HL-60 (cell line): ENCODE measurements at regions not wholly inside any gene's neighbourhood (a gene's known extent, or its start where the extent isn't known, plus 50 kb on each side); places are given as distances from the start of the nearest gene placed in this dataset.
A peak's percentile ranks its signal among the peaks of the same experiment; 100 is the strongest.
"Not testable (repeated sequence)": the region's sequence is repeated elsewhere in the genome, so short reads cannot be mapped to it uniquely, and the experiment has no call there.

Experiments
- DNase-seq, 2 experiments: peaks; one replicate each; pipeline ENCODE4 v3.0.0-alpha.2; 2010 to 2020; ENCODE audit warnings: low read depth in 1 of 2, low spot score in 1 of 2
- H3K27ac ChIP-seq: fragments of 250-450 bp; sonication (Bioruptor Pico); replicated peaks from 2 replicates; pipeline ENCODE4 v1.5.1; 2020; ENCODE audit warnings: mild to moderate bottlenecking, moderate library complexity
- H3K27me3 ChIP-seq: fragments of 250-450 bp; sonication (Bioruptor Pico); 2 replicates; pipeline ENCODE4 v1.5.1; 2021; ENCODE audit warnings: mild to moderate bottlenecking, moderate library complexity; ENCODE audit not compliant: insufficient read depth, poor library complexity, severe bottlenecking
- H3K4me3 ChIP-seq: replicated peaks from 2 replicates; pipeline ENCODE4 v1.5.1; 2011; ENCODE audit warnings: mild to moderate bottlenecking, control low read depth, low read length; ENCODE audit not compliant: insufficient read depth
- GABPA ChIP-seq: IDR thresholded peaks from 2 replicates; pipeline ENCODE4 v1.6.1; 2012; ENCODE audit warnings: low read depth
- POLR2AphosphoS5 ChIP-seq: IDR thresholded peaks from 2 replicates; pipeline ENCODE4 v1.6.1; 2012; ENCODE audit warnings: low read depth
- REST ChIP-seq: IDR thresholded peaks from 2 replicates; pipeline ENCODE4 v1.6.1; 2012; ENCODE audit warnings: low read depth; ENCODE audit not compliant: insufficient replicate concordance
- SPI1 ChIP-seq: IDR thresholded peaks from 2 replicates; pipeline ENCODE4 v1.6.1; 2012; ENCODE audit warnings: low read depth, mild to moderate bottlenecking, borderline replicate concordance
- TF ChIP-seq, protein P1 (sequence below): IDR thresholded peaks from one replicate; pipeline ENCODE4 v1.5.1; 2011; ENCODE audit warnings: low read length, control low read depth, inconsistent platforms; ENCODE audit not compliant: insufficient read depth

DNA sequence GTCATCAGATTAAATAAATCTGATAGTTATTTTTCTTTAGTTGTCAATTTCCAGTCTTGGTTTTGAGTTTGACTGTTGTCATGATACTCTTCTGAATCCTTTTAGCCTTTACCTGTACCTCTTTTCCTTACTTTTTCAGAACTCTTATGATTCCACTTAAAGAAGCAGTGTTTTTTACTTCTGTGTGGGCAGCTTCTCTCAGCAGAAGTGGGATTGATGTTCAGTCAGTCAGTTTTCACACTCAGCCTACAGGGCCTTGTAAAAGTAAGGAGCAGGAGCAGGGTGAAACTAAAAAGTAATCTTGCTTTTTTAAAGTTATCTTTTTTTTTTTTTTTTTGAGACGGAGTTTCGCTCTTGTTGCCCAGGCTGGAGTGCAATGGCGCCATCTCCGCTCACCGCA is 75.1 kb downstream of the HAUS1 start:
- Histone ChIP-seq H3K27ac (no peak overlapping the region), H3K27me3 (no peaks in the 10 kb centered on the region), H3K4me3 (no peak overlapping the region)
- TF ChIP-seq POLR2AphosphoS5: no peak
- TF ChIP-seq, protein P1, sequence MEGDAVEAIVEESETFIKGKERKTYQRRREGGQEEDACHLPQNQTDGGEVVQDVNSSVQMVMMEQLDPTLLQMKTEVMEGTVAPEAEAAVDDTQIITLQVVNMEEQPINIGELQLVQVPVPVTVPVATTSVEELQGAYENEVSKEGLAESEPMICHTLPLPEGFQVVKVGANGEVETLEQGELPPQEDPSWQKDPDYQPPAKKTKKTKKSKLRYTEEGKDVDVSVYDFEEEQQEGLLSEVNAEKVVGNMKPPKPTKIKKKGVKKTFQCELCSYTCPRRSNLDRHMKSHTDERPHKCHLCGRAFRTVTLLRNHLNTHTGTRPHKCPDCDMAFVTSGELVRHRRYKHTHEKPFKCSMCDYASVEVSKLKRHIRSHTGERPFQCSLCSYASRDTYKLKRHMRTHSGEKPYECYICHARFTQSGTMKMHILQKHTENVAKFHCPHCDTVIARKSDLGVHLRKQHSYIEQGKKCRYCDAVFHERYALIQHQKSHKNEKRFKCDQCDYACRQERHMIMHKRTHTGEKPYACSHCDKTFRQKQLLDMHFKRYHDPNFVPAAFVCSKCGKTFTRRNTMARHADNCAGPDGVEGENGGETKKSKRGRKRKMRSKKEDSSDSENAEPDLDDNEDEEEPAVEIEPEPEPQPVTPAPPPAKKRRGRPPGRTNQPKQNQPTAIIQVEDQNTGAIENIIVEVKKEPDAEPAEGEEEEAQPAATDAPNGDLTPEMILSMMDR: no peak
- DNase-seq: no peak

GRCh38 chr18:46182633-46183358 is 78.6 kb downstream of the HAUS1 start:
- DNase-seq: no peak
- no peak overlapping the region for H3K4me3 ChIP-seq
- no peaks in the 10 kb centered on the region for H3K27me3 ChIP-seq
- no peak overlapping the region for H3K27ac ChIP-seq
- TF ChIP-seq POLR2AphosphoS5: no peak
- TF ChIP-seq, protein P1: no peak
- no peak for TF ChIP-seq GABPA
- TF ChIP-seq REST: no peak
- TF ChIP-seq SPI1: no peak

- DNase-seq, H3K27me3 ChIP-seq, H3K4me3 ChIP-seq: not testable (repeated sequence)
- peak overlapping the region; percentile 33 for H3K27ac ChIP-seq
These were observed 80.1 kb downstream of the HAUS1 start for GRCh38 chr18:46184296-46184695.

- no peak for DNase-seq
- peak overlapping the region; percentile 33 for H3K27ac ChIP-seq
- no peak overlapping the region for H3K4me3 ChIP-seq
- TF ChIP-seq GABPA: no peak
- TF ChIP-seq, protein P1: no peak
- no peak for TF ChIP-seq POLR2AphosphoS5
- TF ChIP-seq SPI1: no peak
- no peak for TF ChIP-seq REST
- H3K27me3 ChIP-seq: no peaks in the 10 kb centered on the region
These were observed 80.5 kb downstream of the HAUS1 start for GRCh38 chr18:46184727-46185126.
